K562 (cell line): ENCODE measurements at regions not wholly inside any gene's neighbourhood (a gene's known extent, or its start where the extent isn't known, plus 50 kb on each side); places are given as distances from the start of the nearest gene placed in this dataset.

ENCODE experiments used
- ATAC-seq: fragments of 200-7000 bp; cut with Tn5 transposase; 3 replicates; pipeline ENCODE4 v1.9.1; 2020; ENCODE audit warnings: moderate library complexity
- BruUV-seq: library from RNA; stranded (reverse); fragments of 400-500 nt; replicated peaks from 2 replicates; lab custom pipeline; 2021; lab: Mats Ljungman, UMichigan
- CTCF ChIA-PET: fragments of 300-600 bp; formaldehyde crosslinking; extraction: SDS; loops from one replicate; lab custom pipeline; 2021; ENCODE audit warnings: low intra/inter-chr PET ratio; lab: Yijun Ruan, JAX
- POLR2A ChIA-PET: fragments of 300-600, 350-650 bp; sonication (Branson Sonifier 250); formaldehyde crosslinking; extraction: SDS; loops from one replicate; lab custom pipeline; 2021; ENCODE audit warnings: antibody characterized with exemption, inconsistent platforms; lab: Yijun Ruan, JAX
- DNase-seq, 4 experiments: peaks; one replicate each; pipeline versions ENCODE4 v3.0.0 to v3.0.0-alpha.2; 2011 to 2018; ENCODE audit warnings: low spot score in 3 of 4, mixed read lengths in 3 of 4; ENCODE audit errors: extremely low read depth in 1 of 4
- FAIRE-seq: peaks from 2 replicates; lab custom pipeline; 2011; peaks lifted over from hg19 to GRCh38; lab: Jason Lieb, UNC
- H2AFZ ChIP-seq: 2 replicates; pipeline ENCODE4 v1.6.0; 2011; ENCODE audit warnings: low read depth, low read length, control low read depth, inconsistent platforms
- H3K27ac ChIP-seq: fragments of 200-600 bp; 3 replicates; pipeline ENCODE4 v1.8.0; 2011; ENCODE audit warnings: low read depth, mild to moderate bottlenecking, control low read depth, inconsistent platforms, low read length, moderate library complexity, mixed read lengths; ENCODE audit errors: extremely low read depth
- H3K27me3 ChIP-seq, 2 experiments: fragments of 300-600 bp in 1 of 2; 2 replicates in 1 of 2; 3 replicates in 1 of 2; pipeline versions ENCODE4 v1.6.0 to v1.8.0; 2011; ENCODE audit warnings: inconsistent platforms in 2 of 2, low read length in 2 of 2, mild to moderate bottlenecking in 1 of 2, mixed read lengths in 1 of 2, moderate library complexity in 1 of 2; ENCODE audit not compliant: control insufficient read depth in 2 of 2, insufficient read depth in 2 of 2
- H3K36me3 ChIP-seq: fragments of 300-600 bp; 3 replicates; pipeline ENCODE4 v1.8.0; 2011; ENCODE audit warnings: mild to moderate bottlenecking, low read length, inconsistent platforms; ENCODE audit not compliant: control insufficient read depth, insufficient read depth
- H3K4me1 ChIP-seq, 2 experiments: fragments of 200-600 bp in 1 of 2; replicated peaks in 1 of 2; 2 replicates in 1 of 2; 3 replicates in 1 of 2; pipeline versions ENCODE4 v1.5.1 to v1.8.0; 2011; ENCODE audit warnings: inconsistent platforms in 2 of 2, low read length in 2 of 2, mild to moderate bottlenecking in 1 of 2, mixed read lengths in 1 of 2, moderate library complexity in 1 of 2; ENCODE audit not compliant: control insufficient read depth in 2 of 2, insufficient read depth in 2 of 2
- H3K4me2 ChIP-seq: 2 replicates; pipeline ENCODE4 v1.6.1; 2011; ENCODE audit warnings: low read length, control low read depth, inconsistent platforms, mixed read lengths; ENCODE audit not compliant: insufficient read depth
- H3K4me3 ChIP-seq: fragments of 200-600 bp; sonication (generic), shearing (Covaris generic); 2 replicates; pipeline ENCODE4 v1.5.1; 2016; ENCODE audit warnings: control low read depth, inconsistent platforms
- H3K79me2 ChIP-seq: fragments of 200-600 bp; 3 replicates; pipeline ENCODE4 v1.8.0; 2011; ENCODE audit warnings: low read length, inconsistent platforms; ENCODE audit not compliant: control insufficient read depth, insufficient read depth
- H3K9ac ChIP-seq, 2 experiments: 2 replicates each; pipeline versions ENCODE4 v1.6.0 to v1.6.1; 2011; ENCODE audit warnings: low read depth in 2 of 2, low read length in 2 of 2, control low read depth in 1 of 2, inconsistent platforms in 1 of 2, mild to moderate bottlenecking in 1 of 2, mixed read lengths in 1 of 2; ENCODE audit not compliant: insufficient read depth in 1 of 2
- H3K9me1 ChIP-seq: one replicate; pipeline ENCODE4 v1.6.0; 2011; ENCODE audit warnings: inconsistent platforms, mild to moderate bottlenecking, low read length, moderate library complexity; ENCODE audit not compliant: control insufficient read depth, insufficient read depth
- H3K9me3 ChIP-seq: replicated peaks from 2 replicates; pipeline ENCODE4 v1.5.1; 2011; ENCODE audit warnings: low read depth, low read length, inconsistent platforms; ENCODE audit not compliant: control insufficient read depth, insufficient read depth
- H4K20me1 ChIP-seq: replicated peaks from 2 replicates; pipeline ENCODE4 v1.6.1; 2011; ENCODE audit warnings: low read length, inconsistent platforms, mixed read lengths; ENCODE audit not compliant: control insufficient read depth, insufficient read depth
- CHAMP1 ChIP-seq: fragments of 450-650 bp; IDR thresholded peaks from 2 replicates; pipeline ENCODE4 v1.6.1; 2016; ENCODE audit warnings: mild to moderate bottlenecking
- ESRRA ChIP-seq: fragments of 450-650 bp; IDR thresholded peaks from 2 replicates; pipeline ENCODE4 v1.6.1; 2014; ENCODE audit warnings: low read depth, mild to moderate bottlenecking, moderate library complexity, borderline replicate concordance
- ETV6 ChIP-seq, 3 experiments: fragments of 150-350 bp in 1 of 3; sonication (generic) in 1 of 3; formaldehyde crosslinking in 1 of 3; IDR thresholded peaks; 2 replicates each; pipeline versions ENCODE4 v1.6.1 to v1.8.0; 2014 to 2022; ENCODE audit warnings: borderline replicate concordance in 2 of 3, low read depth in 2 of 3, antibody characterized with exemption in 1 of 3, low read length in 1 of 3, mild to moderate bottlenecking in 1 of 3, missing genetic modification reagents in 1 of 3
- GTF2A2 ChIP-seq: IDR thresholded peaks from 2 replicates; pipeline ENCODE4 v1.6.1; 2016; ENCODE audit warnings: mild to moderate bottlenecking, missing genetic modification characterization, missing compliant biosample characterization
- IRF2 ChIP-seq: sonication (generic); formaldehyde crosslinking; IDR thresholded peaks from 2 replicates; pipeline ENCODE4 v1.8.1; 2022; ENCODE audit warnings: mild to moderate bottlenecking, missing genetic modification reagents
- MEF2D ChIP-seq: conservative IDR thresholded peaks from 2 replicates; pipeline ENCODE4 v1.6.1; 2016; ENCODE audit warnings: low read depth, missing genetic modification characterization, missing compliant biosample characterization
- PATZ1 ChIP-seq: fragments of 250-450 bp; sonication (Bioruptor Pico); IDR thresholded peaks from 2 replicates; pipeline ENCODE4 v1.5.0; 2020; ENCODE audit warnings: mild to moderate bottlenecking, borderline replicate concordance
- SMARCB1 ChIP-seq: IDR thresholded peaks from 2 replicates; pipeline ENCODE4 v1.6.1; 2011; ENCODE audit warnings: improper control_type of control experiment, low read depth; ENCODE audit not compliant: insufficient read length
- TAL1 ChIP-seq: fragments of 450-650 bp; IDR thresholded peaks from 2 replicates; pipeline ENCODE4 v1.6.1; 2016; ENCODE audit warnings: mild to moderate bottlenecking
- ZC3H8 ChIP-seq: fragments of 450-650 bp; IDR thresholded peaks from 2 replicates; pipeline ENCODE4 v1.6.1; 2017
- ZKSCAN8 ChIP-seq: fragments of 200-800 bp; sonication (Bioruptor generic); IDR thresholded peaks from 2 replicates; pipeline ENCODE4 v1.6.1; 2016; ENCODE audit warnings: missing genetic modification characterization, missing compliant biosample characterization
- ZNF140 ChIP-seq: fragments of 250-450 bp; sonication (Bioruptor Pico); IDR thresholded peaks from 2 replicates; pipeline ENCODE4 v1.8.0; 2021; ENCODE audit warnings: moderate library complexity, mild to moderate bottlenecking, inconsistent platforms
- ZNF408 ChIP-seq: fragments of 250-450 bp; sonication (Bioruptor Pico); IDR thresholded peaks from 2 replicates; pipeline ENCODE4 v1.4.0; 2020; ENCODE audit warnings: low read depth, mild to moderate bottlenecking, moderate library complexity
- ZNF518B ChIP-seq: fragments of 250-450 bp; sonication (Bioruptor Pico); IDR thresholded peaks from 2 replicates; pipeline ENCODE4 v1.5.0; 2021; ENCODE audit warnings: mild to moderate bottlenecking, moderate library complexity
- WGBS: fragments of 100-300 bp; shearing (Covaris generic); methylation state at CpG from one replicate; pipeline ENCODE4 v1.1.6; 2016; ENCODE audit warnings: low coverage, mixed read lengths; ENCODE audit not compliant: insufficient coverage; ENCODE audit errors: missing lambda C conversion rate; 5-methylcytosine and 5-hydroxymethylcytosine counted together
- in situ Hi-C: fragments of 300-500 bp; cut with MboI; formaldehyde crosslinking; loops from 4 replicates; pipeline ENCODE4 v1.15.0; 2018; ENCODE audit warnings: inconsistent platforms, mixed read lengths
- intact Hi-C: fragments of 100-400 bp; cut with micrococcal nuclease; formaldehyde crosslinking; loops from 2 replicates; pipeline ENCODE4 v1.14.2; 2022

- ATAC-seq (no peak), FAIRE-seq (no peak), DNase-seq (no peak)
- intact Hi-C loops (no loop called here), in situ Hi-C loops (no loop called here)
- H3K9me3 ChIP-seq = no peaks in the 10 kb centered on the region
- POLR2A ChIA-PET = interaction anchor here (0.6 kb wide), 1 partner anchor 81 kb away, joined by 3 read pairs; no protein-coding TSS in a partner anchor
- WGBS = 2% methylated on average over 9 of the region's 11 CpGs
- H3K79me2 ChIP-seq = no peaks in the 10 kb centered on the region
- no peaks in the 10 kb centered on the region for H3K36me3 ChIP-seq
- H4K20me1 ChIP-seq = no peaks in the 10 kb centered on the region
- H3K9ac ChIP-seq = no peak overlapping the region
- BruUV-seq = no TSS peak
- no peaks in the 10 kb centered on the region for H3K4me1 ChIP-seq
- no peak overlapping the region for H3K4me3 ChIP-seq
- no peaks in the 10 kb centered on the region for H3K9me1 ChIP-seq
- CTCF ChIA-PET = no interaction called here
- no peak overlapping the region for H2AFZ ChIP-seq
- H3K4me2 ChIP-seq = no peak overlapping the region
- no peak overlapping the region for H3K27ac ChIP-seq
- H3K27me3 ChIP-seq = no peaks in the 10 kb centered on the region
- no peak for TF ChIP-seq SMARCB1
- no peak for TF ChIP-seq ZNF140 (CRISPR knock-in tag)
- no peak for TF ChIP-seq ZNF518B (CRISPR knock-in tag)
- TF ChIP-seq ZKSCAN8 = no peak
- TF ChIP-seq ZC3H8 = no peak
- no peak for TF ChIP-seq CHAMP1
- TF ChIP-seq GTF2A2 (tag) = no peak
- TF ChIP-seq ZNF408 (CRISPR knock-in tag) = no peak
- TF ChIP-seq ESRRA = no peak
- TF ChIP-seq MEF2D (tag) = no peak
- TF ChIP-seq IRF2 (CRISPR knock-in tag) = no peak
- no peak for TF ChIP-seq ETV6 (IDR thresholded peaks at IDR 0.05; ENCODE audit: borderline replicate concordance in 1 of 2, low read depth in 2 of 2, low read length in 1 of 2)
- no peak for TF ChIP-seq ETV6 (CRISPR knock-in tag; IDR thresholded peaks at IDR 0.05; ENCODE audit: borderline replicate concordance)
- TF ChIP-seq PATZ1 (CRISPR knock-in tag) = no peak
- no peak for TF ChIP-seq TAL1
Observed at GRCh38 chr22:26985931-26986782, 328.8 kb downstream of the MIAT start.
